Stimulated activated CD4-positive, alpha-beta T cell treated with anti-CD3 and anti-CD28 coated beads, Interleukin-12 subunit alpha, Interleukin-12 subunit beta, amount 100 ng/mL, for 4 hours (primary cell): ENCODE measurements at regions not wholly inside any gene's neighbourhood (a gene's known extent, or its start where the extent isn't known, plus 50 kb on each side); places are given as distances from the start of the nearest gene placed in this dataset.

Experiments used
- DNase-seq: peaks from one replicate; pipeline ENCODE4 v3.0.0-alpha.2; 2020

- no peak for DNase-seq
Observed at GRCh38 chr1:175894581-175894980, 151.2 kb upstream of the TNR start.

GRCh38 chr1:175893192-175893591 is 149.8 kb upstream of the TNR start:
- no peak for DNase-seq

GRCh38 chr1:175892686-175893085 is 149.3 kb upstream of the TNR start:
- no peak for DNase-seq

GRCh38 chr1:175891783-175892309 is 148.5 kb upstream of the TNR start:
- DNase-seq, result no peak

GRCh38 chr1:175890958-175891357 is 147.6 kb upstream of the TNR start:
- no peak for DNase-seq

- no peak for DNase-seq
Observed at GRCh38 chr1:175889848-175890247, 146.5 kb upstream of the TNR start.

GRCh38 chr1:175888996-175889395 is 145.6 kb upstream of the TNR start:
- no peak for DNase-seq

- DNase-seq, result no peak
Observed at GRCh38 chr1:175887981-175888428, 144.6 kb upstream of the TNR start.

GRCh38 chr1:175887521-175887920 is 144.1 kb upstream of the TNR start:
- no peak for DNase-seq

GRCh38 chr1:175885326-175885725 is 141.9 kb upstream of the TNR start:
- DNase-seq, result no peak

- no peak for DNase-seq
Observed at GRCh38 chr1:175884369-175884768, 141.0 kb upstream of the TNR start.

- no peak for DNase-seq
Observed at GRCh38 chr1:175882192-175882591, 138.8 kb upstream of the TNR start.

GRCh38 chr1:175881246-175881976 is 138.0 kb upstream of the TNR start:
- no peak for DNase-seq

- DNase-seq, result no peak
Observed at GRCh38 chr1:175878775-175879174, 135.4 kb upstream of the TNR start.

GRCh38 chr1:175877939-175878737 is 134.7 kb upstream of the TNR start:
- DNase-seq, result no peak

- DNase-seq, result no peak
Observed at GRCh38 chr1:175875556-175875955, 132.2 kb upstream of the TNR start.

- no peak for DNase-seq
Observed at GRCh38 chr1:175874081-175874480, 130.7 kb upstream of the TNR start.

GRCh38 chr1:175873290-175873935 is 130.0 kb upstream of the TNR start:
- no peak for DNase-seq

GRCh38 chr1:175872588-175872987 is 129.2 kb upstream of the TNR start:
- no peak for DNase-seq

GRCh38 chr1:175871647-175872046 is 128.3 kb upstream of the TNR start:
- DNase-seq, result no peak

- no peak for DNase-seq
Observed at GRCh38 chr1:175870217-175870616, 126.8 kb upstream of the TNR start.

GRCh38 chr1:175866776-175867175 is 123.4 kb upstream of the TNR start:
- DNase-seq, result no peak

- no peak for DNase-seq
Observed at GRCh38 chr1:175865041-175865766, 121.8 kb upstream of the TNR start.
